Hematopoietic multipotent progenitor cell treated with erythropoietin and hydrocortisone succinate and interleukin-3 and kit ligand, for 8 days (in vitro differentiated cells): ENCODE measurements at regions not wholly inside any gene's neighbourhood (a gene's known extent, or its start where the extent isn't known, plus 50 kb on each side); places are given as distances from the start of the nearest gene placed in this dataset.

Source experiments
- DNase-seq: peaks from one replicate; pipeline ENCODE4 v3.0.0-alpha.2; 2015

DNA sequence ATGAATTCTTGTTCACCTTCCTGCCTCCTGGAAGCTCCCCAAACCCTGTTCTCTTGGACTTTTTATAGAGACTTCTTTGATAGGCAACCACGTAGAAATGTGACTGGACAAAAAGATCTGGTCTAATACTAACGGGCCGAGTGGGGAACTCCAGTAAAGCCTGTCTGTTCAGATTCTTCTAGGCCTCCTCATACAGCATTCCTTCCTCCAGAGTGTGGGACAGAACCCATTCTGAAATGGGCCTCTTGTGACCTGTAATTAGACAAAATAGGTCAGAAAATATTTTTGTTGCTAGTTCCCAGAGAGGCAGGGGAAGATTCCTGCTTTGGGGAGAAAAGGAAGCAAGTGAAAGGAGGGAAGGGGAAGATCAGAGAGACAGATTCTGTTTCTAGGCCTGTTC is 374.3 kb downstream of the CDH26 start:
- DNase-seq, result no peak

DNA sequence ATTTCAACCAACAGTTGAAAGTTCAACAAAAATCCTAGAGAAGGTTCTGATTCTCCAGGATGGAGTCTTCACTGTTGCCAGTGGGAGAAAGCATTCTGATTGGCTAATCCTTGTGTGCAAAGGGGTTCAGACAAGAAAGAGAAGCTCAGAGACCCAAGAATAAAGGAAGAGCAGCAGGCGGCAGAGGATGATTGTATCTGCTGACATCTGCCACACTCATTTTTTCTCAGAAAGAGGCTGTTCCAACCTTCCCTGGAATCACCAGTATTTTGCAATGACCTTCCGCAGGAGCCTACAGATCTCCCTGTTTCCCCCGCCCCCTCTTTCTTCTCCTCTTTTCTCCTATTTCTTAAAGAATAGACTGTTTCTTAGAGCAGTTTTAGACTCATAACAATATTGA is 376.7 kb downstream of the CDH26 start:
- peak; percentile 6 for DNase-seq

DNA sequence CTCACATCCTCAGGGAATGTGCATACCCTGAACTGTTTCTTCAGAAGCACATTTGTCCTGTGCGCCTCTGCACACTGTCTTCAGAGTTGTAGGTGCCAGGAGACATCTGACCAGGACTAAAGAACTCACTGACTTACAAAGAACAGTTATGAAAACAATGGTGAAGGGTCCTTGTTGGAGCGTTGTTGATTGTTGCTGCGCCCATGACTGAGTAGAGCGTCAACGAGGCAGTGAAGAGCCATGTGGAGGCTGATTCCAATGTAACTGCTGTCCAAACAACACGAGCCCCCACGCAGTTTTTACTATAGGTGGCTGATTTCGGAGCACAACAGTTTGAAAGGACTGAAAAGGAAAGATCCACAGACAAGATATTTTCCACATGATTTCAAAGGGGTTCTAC is 380.3 kb downstream of the CDH26 start:
- DNase-seq, result no peak

DNA sequence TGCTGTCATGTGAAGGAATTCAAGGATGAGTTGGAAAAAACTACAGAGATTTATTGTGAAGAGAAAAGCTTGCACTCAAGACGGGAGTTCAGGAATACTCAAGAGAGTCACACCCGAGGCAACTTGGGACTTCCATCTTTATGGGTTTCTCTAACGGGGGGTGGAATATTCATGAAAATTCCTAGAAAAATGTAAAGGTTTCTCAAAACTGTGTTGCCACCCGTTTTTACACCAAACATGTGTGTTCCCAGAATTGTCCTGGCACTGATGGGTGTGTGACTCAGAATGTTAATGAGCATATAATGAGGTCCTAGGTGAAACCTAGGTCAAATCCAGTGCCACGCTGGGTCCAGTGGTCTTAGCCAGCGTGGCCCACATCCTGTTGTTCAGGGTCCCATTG is 381.5 kb downstream of the CDH26 start:
- no peak for DNase-seq

DNA sequence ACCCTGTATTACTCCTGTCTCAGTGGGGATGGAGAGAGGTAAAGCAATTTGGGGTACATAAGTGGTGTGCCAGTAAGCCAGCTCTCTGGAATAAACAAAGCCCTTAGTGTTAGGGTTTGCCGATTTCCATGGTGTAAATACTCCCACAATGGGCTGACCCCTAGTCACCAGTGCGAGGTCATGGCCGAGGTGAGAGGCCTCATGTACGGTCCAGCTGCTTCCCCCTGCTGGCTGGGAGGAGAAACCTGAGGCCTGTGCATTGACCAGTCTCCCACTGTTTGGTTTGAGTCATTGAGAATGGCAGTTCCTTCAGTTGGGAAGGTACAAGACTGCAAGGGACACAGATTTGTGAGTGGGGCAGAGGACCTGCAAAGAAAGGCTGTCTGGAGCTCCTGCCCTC is 382.0 kb downstream of the CDH26 start:
- no peak for DNase-seq

DNA sequence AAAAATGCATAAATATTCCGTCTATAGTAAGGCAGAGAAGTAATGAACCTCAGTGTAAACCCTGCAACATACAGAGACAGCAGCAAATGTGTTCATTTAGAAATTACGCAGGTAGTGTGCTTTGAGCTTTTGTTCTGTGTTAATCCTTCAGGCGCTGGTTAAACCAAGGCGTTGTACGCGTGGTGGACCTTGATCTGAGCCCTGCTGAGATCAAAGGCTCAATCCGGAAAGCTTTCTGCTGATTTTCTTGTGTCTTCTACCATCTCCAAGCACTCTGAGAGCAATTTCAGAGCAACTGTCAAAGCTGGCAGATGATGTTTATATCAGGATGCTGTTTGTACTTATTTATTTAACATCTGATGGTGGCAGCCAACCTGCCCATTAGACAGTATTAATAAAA is 382.8 kb downstream of the CDH26 start:
- no peak for DNase-seq

DNA sequence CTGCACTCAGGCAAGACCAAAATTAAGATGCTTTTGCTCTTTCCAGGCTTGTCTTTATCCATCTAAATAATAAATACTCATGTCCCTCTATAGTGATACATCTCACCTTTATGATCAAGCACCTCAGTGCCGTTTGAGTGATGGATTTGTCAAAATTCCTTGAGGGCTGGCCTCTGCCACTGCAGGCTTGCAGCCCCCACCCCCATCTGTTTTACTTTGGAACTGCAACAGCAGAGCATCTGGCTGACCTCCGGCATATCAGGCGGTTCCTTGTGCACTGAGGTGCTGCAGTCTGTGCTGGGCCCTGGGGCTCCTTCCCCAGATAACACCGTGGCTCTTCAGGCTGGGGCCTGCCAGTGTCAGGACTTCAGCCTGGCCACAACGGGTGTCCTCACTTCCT is 386.9 kb downstream of the CDH26 start:
- no peak for DNase-seq

DNA sequence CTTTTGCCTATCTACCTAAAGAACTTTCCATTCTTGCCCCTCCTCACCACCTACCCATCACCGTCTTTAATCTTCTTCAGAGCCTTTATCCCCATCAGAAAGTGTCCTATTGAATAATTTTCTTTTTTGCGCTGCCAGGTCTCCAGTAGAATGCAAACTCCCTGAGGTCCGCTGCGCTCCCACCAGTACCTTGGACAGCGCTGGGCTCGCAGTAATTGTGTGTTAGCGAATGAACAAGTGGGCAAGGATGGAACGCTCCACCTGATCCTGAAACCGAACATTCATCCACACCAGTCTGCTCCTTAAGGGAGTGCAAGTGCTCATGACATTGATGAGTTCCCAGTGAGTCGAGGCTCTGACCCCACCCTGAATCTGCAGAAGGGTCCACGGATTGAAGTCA is 391.2 kb downstream of the CDH26 start:
- DNase-seq, result no peak

DNA sequence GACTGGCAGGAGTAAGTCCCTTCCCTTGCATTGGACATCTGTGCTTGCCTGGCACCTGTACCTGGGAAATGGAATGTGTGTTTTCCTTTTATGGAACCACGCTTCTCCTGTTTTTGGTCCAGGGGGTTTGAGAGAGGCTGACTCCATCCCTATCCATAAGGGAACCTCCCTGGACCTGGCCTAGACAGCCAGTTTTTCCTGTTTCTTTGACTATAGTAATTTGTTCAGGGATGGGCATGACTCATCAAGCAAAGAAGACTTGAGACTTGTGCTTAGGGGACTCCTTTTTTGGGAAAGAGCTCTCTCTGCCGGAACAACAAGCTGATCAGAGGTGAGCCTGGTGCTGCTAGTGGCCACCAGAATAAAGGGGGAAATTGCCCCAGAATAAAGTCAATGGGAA is 393.8 kb downstream of the CDH26 start:
- no peak for DNase-seq

DNA sequence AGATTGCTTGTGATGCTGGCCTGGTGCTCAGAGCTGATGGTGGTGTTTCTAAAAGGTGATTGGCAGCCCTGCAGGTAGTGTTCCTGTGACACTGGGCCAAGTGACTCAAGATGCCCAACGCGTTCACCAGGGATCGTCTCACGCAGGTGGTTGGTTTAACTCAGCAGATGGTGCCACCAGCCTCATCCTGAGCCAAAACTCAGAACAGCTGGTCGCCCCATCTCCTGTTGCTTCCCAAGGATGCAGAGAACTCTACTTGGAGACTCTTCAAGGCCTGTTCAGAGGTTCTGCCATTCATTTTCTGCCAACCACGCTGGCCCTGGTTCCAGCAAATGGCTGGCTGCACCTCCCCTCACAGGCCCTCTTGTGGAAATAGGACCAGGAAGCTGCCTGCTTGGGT is 394.4 kb downstream of the CDH26 start:
- no peak for DNase-seq

DNA sequence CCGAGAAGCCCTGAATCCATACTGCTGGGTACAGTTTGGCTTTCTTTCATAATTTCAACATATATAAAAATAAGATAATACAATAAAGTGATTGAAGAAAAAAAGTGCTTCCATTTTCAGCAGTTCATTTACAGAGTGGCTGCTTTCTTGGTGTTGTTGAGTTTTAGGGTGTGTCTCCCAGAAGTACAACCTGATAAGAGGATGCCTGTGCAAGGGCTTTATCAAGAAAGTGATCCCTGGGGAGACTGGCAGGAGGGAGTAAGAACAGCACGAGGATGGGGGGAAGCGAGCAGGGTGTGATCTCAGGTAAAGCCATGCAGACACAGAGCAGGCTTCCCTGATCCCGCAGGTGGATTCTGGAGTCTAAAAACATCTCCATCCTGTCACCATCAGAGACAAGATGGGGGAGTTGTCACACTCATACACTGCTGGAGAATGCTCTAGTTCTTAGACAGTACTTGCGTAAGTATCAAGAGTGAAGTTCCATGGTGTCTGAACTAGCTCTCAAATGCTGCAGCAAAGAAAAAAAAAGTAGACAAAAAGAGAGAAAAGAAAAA is 395.9 kb downstream of the CDH26 start:
- peak; percentile 50 for DNase-seq

DNA sequence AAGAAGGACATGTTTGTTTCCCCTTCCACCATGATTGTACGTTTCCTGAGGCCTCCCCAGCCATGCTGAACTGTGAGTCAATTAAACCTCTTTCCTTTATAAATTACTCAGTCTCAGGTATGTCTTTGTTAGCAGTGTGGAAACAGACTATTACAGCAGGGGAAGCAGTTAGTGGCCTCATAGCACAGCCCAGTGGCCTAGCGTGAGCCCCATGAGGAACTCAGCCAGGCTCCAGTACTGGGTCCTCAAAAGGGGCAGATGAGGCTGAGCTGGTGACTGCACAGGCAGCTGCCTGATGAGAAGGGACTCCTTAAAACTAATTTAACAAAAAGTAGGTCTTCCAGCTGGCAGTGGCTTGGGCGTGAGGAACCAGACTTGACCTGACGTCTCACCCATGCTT is 399.9 kb downstream of the CDH26 start:
- DNase-seq, result no peak

DNA sequence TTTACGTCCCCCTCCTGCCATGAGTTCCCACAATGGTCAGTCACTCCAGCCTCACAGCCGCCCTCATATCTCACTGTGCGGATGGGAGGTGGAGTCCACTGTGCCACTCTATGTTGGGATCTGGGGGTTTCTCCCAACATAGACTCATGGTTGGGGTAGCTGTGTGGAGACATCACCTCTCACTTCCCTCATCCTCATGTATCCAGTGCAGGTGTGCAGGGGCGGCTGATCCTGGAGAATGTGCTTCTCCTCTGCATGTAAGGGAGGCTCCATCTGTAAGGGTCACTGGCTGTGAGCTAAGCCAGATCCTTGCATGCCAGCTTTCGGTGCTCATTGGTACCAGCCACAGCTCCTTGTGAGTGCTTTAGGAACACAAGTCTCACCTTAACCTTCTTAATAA is 400.8 kb downstream of the CDH26 start:
- no peak for DNase-seq

DNA sequence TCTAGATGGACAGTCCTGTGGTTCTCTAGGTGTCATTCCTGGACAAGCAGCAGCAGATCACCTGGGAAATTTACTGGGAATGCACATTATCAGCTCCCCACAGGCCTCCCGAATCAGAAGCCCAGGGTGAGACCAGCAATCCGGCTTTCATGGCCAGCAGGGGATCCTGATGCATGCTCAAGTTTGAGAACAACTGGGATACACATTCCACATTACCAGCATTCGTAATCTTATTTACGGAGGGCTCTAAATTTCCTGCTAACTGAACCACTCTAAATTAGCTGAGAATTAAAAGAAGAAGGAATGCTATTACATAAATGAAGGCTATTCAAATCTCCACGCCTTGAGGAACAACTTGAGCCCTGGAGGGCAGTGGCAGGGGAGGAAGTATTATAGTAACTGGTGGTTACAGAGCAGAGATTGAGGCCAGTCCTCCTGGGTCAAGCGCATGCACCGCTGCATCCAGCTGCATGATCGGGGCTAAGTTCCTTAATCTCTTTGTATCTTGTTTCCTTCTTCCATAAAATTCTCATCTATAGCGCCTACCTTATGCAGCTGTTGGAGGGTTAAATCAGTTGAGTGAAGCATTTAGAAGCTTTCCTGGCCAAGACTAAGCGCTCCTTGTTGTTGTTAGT is 403.7 kb downstream of the CDH26 start:
- no peak for DNase-seq

DNA sequence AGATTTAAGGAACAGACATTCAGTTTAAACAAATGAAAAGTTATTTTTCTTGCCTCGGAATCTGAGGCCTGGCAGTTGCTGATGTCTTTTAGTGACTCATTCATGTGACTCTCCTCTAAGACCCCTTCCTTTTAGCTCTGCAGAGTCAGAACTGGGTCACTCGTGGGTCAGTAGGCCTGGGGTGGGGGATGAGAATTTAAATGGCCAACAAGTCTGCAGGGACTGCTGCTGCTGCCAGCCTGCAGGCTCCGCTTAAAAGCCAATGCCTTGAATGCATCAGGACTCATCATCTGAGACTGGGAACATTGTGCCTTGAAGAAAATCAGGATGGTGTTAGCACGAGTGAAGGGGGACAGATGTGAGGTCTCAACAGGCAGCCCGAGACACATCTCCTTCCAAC is 404.3 kb downstream of the CDH26 start:
- no peak for DNase-seq

DNA sequence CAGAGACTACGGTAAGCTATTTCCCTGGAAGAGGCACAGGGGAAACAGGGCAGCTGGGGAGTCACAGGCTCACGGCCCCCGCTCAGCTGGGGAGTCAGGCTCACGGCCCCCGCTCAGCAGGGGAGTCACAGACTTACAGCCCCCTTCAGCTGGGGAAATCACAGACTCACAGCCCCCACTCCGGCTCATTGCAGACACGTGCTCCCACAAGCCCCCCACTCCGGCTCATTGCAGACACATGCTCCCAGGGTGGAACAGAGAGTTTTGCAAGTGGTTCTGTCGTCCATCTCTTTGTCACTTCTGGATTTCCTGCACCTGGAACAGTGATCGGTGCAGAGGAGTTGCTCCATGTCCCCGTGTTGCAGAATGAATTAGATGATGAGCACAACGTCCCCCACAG is 405.5 kb downstream of the CDH26 start:
- DNase-seq, result no peak

DNA sequence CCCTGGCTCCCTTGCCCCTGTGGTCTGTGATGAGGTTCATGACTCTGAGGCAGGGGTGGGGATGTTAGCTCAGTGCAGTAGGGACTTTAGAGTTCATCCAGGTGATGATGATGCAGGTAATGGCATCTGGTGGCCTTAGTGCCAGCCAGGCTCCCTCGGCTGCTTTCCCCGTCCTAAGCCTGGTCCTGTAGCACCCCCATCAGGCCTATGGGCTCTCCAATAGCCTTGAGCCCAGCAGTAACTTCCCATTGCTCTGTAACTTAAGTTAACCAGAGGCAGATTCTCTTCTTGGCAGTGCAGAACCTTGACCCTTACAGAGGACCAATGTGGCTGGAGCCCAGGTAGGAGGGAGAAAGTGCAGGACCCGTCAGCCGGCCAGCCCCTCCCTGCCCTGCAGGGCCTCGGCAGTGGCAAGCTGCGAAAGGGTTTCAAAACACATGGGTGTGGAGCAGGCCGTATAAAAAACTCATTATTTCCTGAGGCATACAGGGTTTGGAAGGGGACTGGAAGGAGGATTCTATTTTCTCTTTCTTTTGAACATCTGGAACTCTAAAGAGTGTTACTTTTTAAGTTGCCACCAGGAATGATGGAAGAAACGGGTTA is 406.9 kb downstream of the CDH26 start:
- DNase-seq, result peak; percentile 8

DNA sequence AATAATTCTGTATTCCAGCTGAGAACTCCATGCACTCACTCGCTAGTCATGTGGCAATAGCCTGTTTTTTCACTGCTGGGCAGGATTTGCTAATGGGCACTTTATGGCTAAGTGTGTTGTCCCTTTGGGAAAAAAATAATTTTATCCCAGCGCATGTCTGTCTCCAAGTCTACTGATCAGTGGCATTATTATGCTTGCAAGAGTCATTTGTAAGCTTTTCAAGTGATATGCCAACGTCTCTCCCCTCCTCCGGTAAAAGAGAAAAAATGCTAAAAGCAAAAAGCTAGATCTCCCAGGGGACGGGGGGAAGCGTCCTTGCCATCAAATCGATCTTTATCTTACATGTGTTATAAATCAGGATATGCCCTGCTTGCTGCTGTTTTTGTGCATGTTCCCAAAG is 407.7 kb downstream of the CDH26 start:
- no peak for DNase-seq

DNA sequence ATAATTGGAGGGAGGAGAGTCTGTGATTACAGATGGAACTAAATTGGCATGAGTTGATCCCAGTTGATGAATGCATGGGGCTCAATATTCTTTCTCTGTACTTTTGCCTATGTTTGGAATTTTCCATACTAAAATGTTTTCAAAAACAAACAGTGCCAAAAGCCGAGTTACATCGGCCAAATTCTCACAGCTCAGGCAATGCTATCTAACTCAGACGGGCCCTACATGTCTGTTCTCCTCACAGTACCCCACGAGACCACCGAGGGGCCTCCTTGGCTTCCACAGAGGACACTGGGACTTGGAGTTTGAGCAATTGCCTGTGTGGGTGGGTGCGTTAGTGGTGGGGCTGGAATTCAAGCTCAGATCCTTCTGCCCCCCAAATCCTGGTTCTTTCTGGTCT is 413.2 kb downstream of the CDH26 start:
- DNase-seq, result no peak

DNA sequence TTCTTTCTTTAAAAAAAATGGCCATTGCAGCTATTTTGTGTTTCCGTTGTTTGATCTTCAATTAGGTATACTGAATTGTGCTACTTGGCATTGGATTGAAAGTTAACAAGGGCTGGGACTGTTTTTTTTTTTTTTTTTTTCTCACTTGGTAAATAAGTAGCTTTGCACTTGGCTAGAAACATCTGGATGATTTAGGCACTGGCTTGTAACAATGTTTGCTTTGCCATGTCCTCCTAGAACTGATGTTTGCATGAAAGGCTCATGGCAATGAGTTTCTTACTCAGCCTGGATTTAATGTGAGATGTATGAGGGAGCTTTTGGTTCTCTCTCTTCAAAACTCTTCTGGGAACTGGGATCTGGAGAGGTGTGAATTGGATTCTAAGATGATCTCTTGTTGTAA is 414.1 kb downstream of the CDH26 start:
- DNase-seq, result no peak

DNA sequence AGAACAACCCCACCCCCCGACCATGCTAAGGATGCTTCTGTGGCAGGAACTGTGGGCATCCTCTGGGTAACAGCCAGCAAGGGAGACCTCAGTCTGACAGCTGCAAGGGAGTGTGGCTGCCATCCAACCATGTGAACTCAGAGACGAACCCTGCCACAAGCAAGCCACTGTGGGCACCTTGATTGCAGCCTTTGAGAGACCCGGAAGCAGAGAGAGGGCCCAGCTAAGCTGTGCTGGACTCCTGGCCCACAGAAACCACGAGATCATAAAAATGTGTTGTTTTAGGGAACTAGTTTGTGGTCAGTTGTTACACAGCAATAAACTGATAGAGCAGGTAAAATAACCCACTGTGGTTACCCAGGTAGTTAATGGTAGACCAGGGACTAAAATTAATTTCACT is 414.6 kb downstream of the CDH26 start:
- no peak for DNase-seq

DNA sequence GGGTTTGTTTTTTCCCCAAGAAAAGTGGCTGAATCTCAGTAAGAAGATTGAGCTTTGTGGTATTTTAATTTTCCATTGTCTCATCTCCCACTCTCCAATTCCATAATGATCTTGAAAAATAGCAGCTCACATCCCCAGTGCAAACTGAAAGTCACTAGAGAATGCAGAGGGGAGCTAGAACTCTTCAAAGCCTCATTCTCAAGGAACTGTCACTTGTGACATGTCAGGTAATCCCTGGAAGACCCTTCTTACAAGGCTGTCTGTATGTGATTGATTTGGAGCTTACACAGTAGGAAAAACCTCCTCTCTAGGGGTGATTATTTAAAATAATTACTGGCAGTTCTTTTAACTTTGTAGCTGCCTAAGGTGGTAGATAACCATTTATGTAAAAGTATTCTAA is 420.4 kb downstream of the CDH26 start:
- DNase-seq, result no peak

DNA sequence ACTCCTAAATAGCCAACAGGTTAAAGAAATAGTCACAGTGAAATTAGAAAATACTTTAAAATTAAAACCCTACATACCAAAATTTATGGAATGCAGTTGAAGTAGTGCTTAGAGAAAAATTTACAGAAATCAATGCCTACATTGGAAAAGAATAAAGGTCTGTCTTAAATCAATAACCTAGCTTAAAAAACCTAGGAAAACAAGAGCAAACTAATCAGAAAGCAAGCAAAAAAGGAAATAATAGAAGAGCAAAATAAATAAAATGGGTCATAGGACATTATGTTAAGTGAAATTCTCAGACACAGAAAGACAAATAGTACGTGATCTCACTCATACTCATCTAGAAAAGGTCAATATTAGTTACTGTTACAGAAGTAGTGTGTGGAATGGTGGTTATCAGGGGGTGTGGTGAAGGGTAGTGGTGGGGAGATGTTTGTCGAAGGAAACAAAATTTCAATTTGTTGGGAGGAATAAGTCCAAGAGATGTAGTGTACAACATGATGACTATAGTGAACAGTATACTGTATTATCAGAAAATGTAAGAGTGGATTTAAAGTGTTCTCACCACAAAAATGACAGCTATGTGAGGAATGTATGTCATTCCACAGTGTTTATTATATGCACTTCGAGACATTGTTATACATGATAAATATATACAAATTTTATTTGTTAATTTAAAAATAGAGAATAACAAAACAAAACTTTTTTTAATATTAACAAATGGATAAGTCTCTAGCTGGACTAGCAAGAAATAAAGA is 423.6 kb downstream of the CDH26 start:
- DNase-seq, result no peak

DNA sequence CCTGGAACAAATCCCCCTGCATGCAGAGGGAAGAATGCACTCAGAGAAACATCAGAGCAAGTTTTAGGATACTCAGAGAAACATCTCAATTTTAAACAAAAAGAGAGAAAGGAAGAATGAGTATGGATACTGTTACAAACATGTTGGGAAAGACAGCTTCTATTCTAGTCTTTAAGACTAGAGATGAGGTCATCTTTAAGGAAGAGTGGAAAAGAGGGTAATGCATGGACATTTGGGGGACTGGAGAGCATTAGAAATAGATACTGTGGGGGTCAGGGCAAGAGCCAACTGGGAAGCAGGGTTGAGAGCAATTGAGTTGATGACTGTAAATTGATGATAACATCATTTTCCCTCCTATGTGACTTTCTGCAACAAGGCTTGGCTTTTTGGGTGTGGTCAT is 431.2 kb downstream of the CDH26 start:
- DNase-seq, result no peak
